ENCODE measurements at regions not wholly inside any gene's neighbourhood (a gene's known extent, or its start where the extent isn't known, plus 50 kb on each side); places are given as distances from the start of the nearest gene placed in this dataset.

DNA sequence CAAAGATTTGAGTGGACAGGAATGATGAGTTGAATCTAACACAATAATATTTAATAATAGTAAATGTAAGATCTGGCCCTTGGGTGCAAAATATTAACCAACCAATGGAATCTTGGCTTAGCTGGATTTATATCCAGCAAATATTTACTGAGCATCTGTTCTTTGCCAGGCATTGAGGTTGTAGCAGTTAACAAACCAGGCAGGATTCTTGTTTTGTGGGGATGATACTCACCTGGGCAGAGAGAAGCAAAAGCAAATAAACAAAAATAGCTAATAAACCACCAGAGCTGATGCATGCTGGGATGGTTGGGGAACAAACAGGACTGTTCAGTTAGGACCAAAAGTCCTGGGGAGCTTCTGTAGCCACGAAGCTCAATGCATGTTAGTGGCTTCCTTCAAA is 84.1 kb upstream of the CDH13 start:
- H3K9me3 ChIP-seq = peaks cover 2% of the 10 kb centered on the region
- H3K4me1 ChIP-seq (ENCODE audit: control insufficient read depth in 1 of 2, low read depth in 2 of 2) = no peaks in the 10 kb centered on the region
- no peak overlapping the region for H3K27ac ChIP-seq
- no peak overlapping the region for H3K4me3 ChIP-seq
- DNase-seq (ENCODE audit: low spot score) = no peak
- ATAC-seq (ENCODE audit: insufficient number of reproducible peaks, low FRiP score, low read depth) = no peak
- no peaks in the 10 kb centered on the region for H3K27me3 ChIP-seq (replicated peaks; ENCODE audit: insufficient read depth)
- TF ChIP-seq, protein P1, sequence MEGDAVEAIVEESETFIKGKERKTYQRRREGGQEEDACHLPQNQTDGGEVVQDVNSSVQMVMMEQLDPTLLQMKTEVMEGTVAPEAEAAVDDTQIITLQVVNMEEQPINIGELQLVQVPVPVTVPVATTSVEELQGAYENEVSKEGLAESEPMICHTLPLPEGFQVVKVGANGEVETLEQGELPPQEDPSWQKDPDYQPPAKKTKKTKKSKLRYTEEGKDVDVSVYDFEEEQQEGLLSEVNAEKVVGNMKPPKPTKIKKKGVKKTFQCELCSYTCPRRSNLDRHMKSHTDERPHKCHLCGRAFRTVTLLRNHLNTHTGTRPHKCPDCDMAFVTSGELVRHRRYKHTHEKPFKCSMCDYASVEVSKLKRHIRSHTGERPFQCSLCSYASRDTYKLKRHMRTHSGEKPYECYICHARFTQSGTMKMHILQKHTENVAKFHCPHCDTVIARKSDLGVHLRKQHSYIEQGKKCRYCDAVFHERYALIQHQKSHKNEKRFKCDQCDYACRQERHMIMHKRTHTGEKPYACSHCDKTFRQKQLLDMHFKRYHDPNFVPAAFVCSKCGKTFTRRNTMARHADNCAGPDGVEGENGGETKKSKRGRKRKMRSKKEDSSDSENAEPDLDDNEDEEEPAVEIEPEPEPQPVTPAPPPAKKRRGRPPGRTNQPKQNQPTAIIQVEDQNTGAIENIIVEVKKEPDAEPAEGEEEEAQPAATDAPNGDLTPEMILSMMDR (IDR thresholded peaks at IDR 0.05) = no peak
- no peaks in the 10 kb centered on the region for H3K36me3 ChIP-seq

DNA sequence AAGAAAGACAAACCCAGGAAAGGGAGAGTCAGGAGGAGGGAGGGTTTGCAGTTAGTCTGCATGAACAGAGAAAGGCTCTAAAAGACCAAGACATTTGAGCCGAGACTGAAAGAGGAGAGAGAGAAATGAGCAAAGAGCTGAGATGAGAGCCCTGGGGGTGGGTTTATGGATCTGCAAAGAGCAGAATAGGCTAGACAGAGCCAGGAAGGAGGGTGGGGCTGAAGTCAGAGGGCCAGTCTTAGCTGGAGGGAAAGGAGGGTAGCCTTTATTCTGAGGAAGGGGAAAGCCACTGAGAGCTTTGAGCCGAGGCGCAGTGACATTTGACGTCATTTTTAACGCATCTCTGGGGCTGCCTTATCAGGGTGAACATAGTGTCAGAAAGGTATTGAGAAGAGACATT is 85.7 kb upstream of the CDH13 start:
- Histone ChIP-seq H3K4me3 (no peak overlapping the region), H3K27me3 (replicated peaks; ENCODE audit: insufficient read depth) (no peaks in the 10 kb centered on the region), H3K4me1 (ENCODE audit: control insufficient read depth in 1 of 2, low read depth in 2 of 2) (no peaks in the 10 kb centered on the region), H3K9me3 (peaks cover 3% of the 10 kb centered on the region), H3K36me3 (no peaks in the 10 kb centered on the region), H3K27ac (no peak overlapping the region)
- TF ChIP-seq, protein P1 (IDR thresholded peaks at IDR 0.05) = no peak
- ATAC-seq (ENCODE audit: insufficient number of reproducible peaks, low FRiP score, low read depth) (no peak), DNase-seq (ENCODE audit: low spot score) (no peak)

DNA sequence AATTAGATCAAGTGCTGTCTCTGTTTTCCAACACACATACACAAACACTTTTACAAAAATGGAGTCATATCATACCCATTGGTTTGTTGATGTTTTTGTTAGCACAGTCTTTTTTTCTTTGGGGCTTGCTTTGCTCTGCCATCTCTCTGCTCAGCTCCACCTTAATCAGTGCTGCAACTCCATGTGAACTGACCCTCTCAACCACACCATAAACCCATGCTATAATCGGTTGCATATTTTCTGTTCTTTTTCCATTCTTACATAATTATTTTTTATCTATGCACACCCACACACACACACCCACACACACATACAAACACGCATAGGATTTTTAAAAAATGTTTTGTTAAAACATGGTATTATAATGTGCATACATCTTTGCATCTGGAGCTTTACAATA is 91.0 kb upstream of the CDH13 start:
- no peak overlapping the region for H3K4me3 ChIP-seq
- H3K27me3 ChIP-seq (replicated peaks; ENCODE audit: insufficient read depth) = no peaks in the 10 kb centered on the region

DNA sequence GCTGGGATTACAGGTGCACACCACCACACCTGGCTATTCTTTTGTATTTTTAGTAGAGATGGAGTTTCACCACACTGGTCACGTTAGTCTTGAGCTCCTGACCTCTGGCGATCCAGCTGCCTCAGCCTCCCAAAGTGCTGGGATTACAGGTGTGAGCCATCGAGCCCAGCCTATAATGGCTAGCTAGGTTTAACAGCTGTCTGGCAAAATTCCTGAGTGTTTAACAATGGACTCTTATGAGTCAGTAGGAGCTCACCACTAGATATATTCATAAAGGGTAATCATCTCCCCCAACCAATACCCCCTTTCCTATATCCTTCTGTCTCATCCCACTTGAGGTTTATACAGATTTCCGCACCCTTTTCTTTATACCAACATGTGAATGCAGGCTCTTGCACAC is 91.5 kb upstream of the CDH13 start:
- no peaks in the 10 kb centered on the region for H3K27me3 ChIP-seq (replicated peaks; ENCODE audit: insufficient read depth)
- H3K4me3 ChIP-seq = no peak overlapping the region
- DNase-seq (ENCODE audit: low spot score) (no peak), ATAC-seq (ENCODE audit: insufficient number of reproducible peaks, low FRiP score, low read depth) (no peak)
- H3K36me3 ChIP-seq = no peaks in the 10 kb centered on the region
- TF ChIP-seq, protein P1 (IDR thresholded peaks at IDR 0.05) = no peak
- no peak overlapping the region for H3K27ac ChIP-seq
- no peaks in the 10 kb centered on the region for H3K4me1 ChIP-seq (ENCODE audit: control insufficient read depth in 1 of 2, low read depth in 2 of 2)
- H3K9me3 ChIP-seq = peaks cover 3% of the 10 kb centered on the region

More for the DNA sequence above, 91.0 kb upstream of the CDH13 start:
- Histone ChIP-seq H3K9me3 (peaks cover 3% of the 10 kb centered on the region), H3K4me1 (ENCODE audit: control insufficient read depth in 1 of 2, low read depth in 2 of 2) (no peaks in the 10 kb centered on the region), H3K27ac (no peak overlapping the region), H3K36me3 (no peaks in the 10 kb centered on the region)
- DNase-seq (ENCODE audit: low spot score) (no peak), ATAC-seq (ENCODE audit: insufficient number of reproducible peaks, low FRiP score, low read depth) (no peak)
- TF ChIP-seq, protein P1 (IDR thresholded peaks at IDR 0.05) = no peak

DNA sequence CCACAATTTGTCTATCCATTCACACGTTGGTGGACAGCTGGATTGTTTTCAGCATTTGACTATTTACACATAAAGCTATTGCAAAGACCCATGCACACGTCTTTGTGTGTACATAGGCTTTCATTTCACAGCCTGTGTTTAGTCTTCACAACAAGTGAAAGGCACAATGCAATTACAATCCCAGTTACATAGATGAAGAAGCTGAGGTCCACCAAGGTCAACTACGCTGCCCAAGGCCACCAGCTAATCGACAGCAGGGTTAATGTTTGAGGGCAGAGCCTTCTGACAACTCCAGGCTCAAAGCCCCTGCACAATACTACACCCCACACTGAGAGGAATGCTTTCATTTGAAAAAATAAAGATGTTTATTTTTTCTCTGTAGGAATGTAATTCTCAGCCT is 93.6 kb upstream of the CDH13 start:
- H3K27me3 ChIP-seq (replicated peaks; ENCODE audit: insufficient read depth) = no peaks in the 10 kb centered on the region
- ATAC-seq (ENCODE audit: insufficient number of reproducible peaks, low FRiP score, low read depth) (no peak), DNase-seq (ENCODE audit: low spot score) (no peak)
- peaks cover 3% of the 10 kb centered on the region for H3K9me3 ChIP-seq
- no peaks in the 10 kb centered on the region for H3K4me1 ChIP-seq (ENCODE audit: control insufficient read depth in 1 of 2, low read depth in 2 of 2)
- no peak overlapping the region for H3K4me3 ChIP-seq
- H3K27ac ChIP-seq = no peak overlapping the region
- TF ChIP-seq, protein P1 (IDR thresholded peaks at IDR 0.05) = no peak
- H3K36me3 ChIP-seq = no peaks in the 10 kb centered on the region

Data from thoracic aorta (tissue), 2 donors.